GM12891 (cell line): ENCODE measurements at regions not wholly inside any gene's neighbourhood (a gene's known extent, or its start where the extent isn't known, plus 50 kb on each side); places are given as distances from the start of the nearest gene placed in this dataset.

ENCODE experiments used
- DNase-seq: peaks from one replicate; pipeline ENCODE4 v3.0.0; 2011; ENCODE audit warnings: low spot score; ENCODE audit not compliant: insufficient read length
- FAIRE-seq: peaks from 2 replicates; lab custom pipeline; 2011; peaks lifted over from hg19 to GRCh38; lab: Jason Lieb, UNC
- PAX5 ChIP-seq: IDR thresholded peaks from 2 replicates; pipeline ENCODE4 v1.6.1; 2011; ENCODE audit warnings: low read length, moderate library complexity, mild to moderate bottlenecking; ENCODE audit not compliant: insufficient read depth, severe bottlenecking
- POLR2A ChIP-seq: IDR thresholded peaks from 2 replicates; pipeline ENCODE4 v1.6.1; 2011; ENCODE audit warnings: low read depth, low read length, control low read depth
- POLR2AphosphoS5 ChIP-seq: IDR thresholded peaks from 2 replicates; pipeline ENCODE4 v1.6.1; 2011; ENCODE audit warnings: low read depth, low read length, control low read depth
- POU2F2 ChIP-seq: IDR thresholded peaks from 2 replicates; pipeline ENCODE4 v1.6.1; 2011; ENCODE audit warnings: low read depth, mild to moderate bottlenecking, control low read depth, low read length, moderate library complexity
- SPI1 ChIP-seq: IDR thresholded peaks from 2 replicates; pipeline ENCODE4 v1.6.1; 2011; ENCODE audit warnings: low read depth, low read length, control low read depth
- TAF1 ChIP-seq: IDR thresholded peaks from 2 replicates; pipeline ENCODE4 v1.6.1; 2011; ENCODE audit warnings: low read depth, low read length, control low read depth

GRCh38 chr12:115383668-115384067 is 699.7 kb upstream of the TBX3 start:
- no peak for TF ChIP-seq PAX5
- no peak for TF ChIP-seq POLR2AphosphoS5
- no peak for TF ChIP-seq POLR2A
- no peak for TF ChIP-seq POU2F2
- no peak for TF ChIP-seq TAF1
- TF ChIP-seq SPI1 = no peak
- DNase-seq = no peak
- no peak for FAIRE-seq

- TF ChIP-seq POLR2A (no peak), PAX5 (no peak), POLR2AphosphoS5 (no peak), TAF1 (no peak), POU2F2 (no peak), SPI1 (no peak)
- FAIRE-seq = no peak
Observed at GRCh38 chr12:115382681-115383080, 698.7 kb upstream of the TBX3 start.

GRCh38 chr12:115380546-115381120 is 696.7 kb upstream of the TBX3 start:
- FAIRE-seq = no peak
- DNase-seq = no peak
- TF ChIP-seq SPI1 (peak; percentile 63; the same call in 1 of the 2 replicates), PAX5 (no peak)

More at GRCh38 chr12:115382681-115383080, 698.7 kb upstream of the TBX3 start:
- DNase-seq = no peak

GRCh38 chr12:115378291-115378690 is 694.3 kb upstream of the TBX3 start:
- DNase-seq = no peak
- TF ChIP-seq TAF1 (no peak), PAX5 (no peak), POLR2A (no peak), POU2F2 (no peak), POLR2AphosphoS5 (no peak), SPI1 (no peak)
- FAIRE-seq = no peak

- DNase-seq (no peak), FAIRE-seq (no peak)
- TF ChIP-seq SPI1 (no peak), POU2F2 (no peak), TAF1 (no peak), POLR2A (no peak), POLR2AphosphoS5 (no peak), PAX5 (no peak)
Observed at GRCh38 chr12:115377779-115378178, 693.8 kb upstream of the TBX3 start.

- TF ChIP-seq POU2F2 (no peak), POLR2A (no peak), PAX5 (no peak), TAF1 (no peak)
- no peak for DNase-seq
- no peak for FAIRE-seq
Observed at GRCh38 chr12:115377230-115377629, 693.3 kb upstream of the TBX3 start.

- TF ChIP-seq POLR2A (no peak), SPI1 (no peak), POLR2AphosphoS5 (no peak), POU2F2 (no peak), TAF1 (no peak), PAX5 (no peak)
- peak; percentile 62 for FAIRE-seq
- DNase-seq = peak; percentile 29
Observed at GRCh38 chr12:115375186-115375991, 691.4 kb upstream of the TBX3 start.

GRCh38 chr12:115374480-115375185 is 690.7 kb upstream of the TBX3 start:
- no peak for TF ChIP-seq POLR2A
- TF ChIP-seq SPI1 = no peak
- TF ChIP-seq POU2F2 = no peak
- TF ChIP-seq PAX5 = no peak
- no peak for TF ChIP-seq TAF1
- TF ChIP-seq POLR2AphosphoS5 = no peak
- FAIRE-seq = no peak
- DNase-seq = no peak

- no peak for DNase-seq
- TF ChIP-seq POU2F2 = no peak
- no peak for TF ChIP-seq TAF1
- TF ChIP-seq PAX5 = no peak
- TF ChIP-seq POLR2A = no peak
- no peak for TF ChIP-seq SPI1
- no peak for TF ChIP-seq POLR2AphosphoS5
- FAIRE-seq = no peak
Observed at GRCh38 chr12:115371711-115372110, 687.7 kb upstream of the TBX3 start.
